GM06990 (cell line): ENCODE measurements at regions not wholly inside any gene's neighbourhood (a gene's known extent, or its start where the extent isn't known, plus 50 kb on each side); places are given as distances from the start of the nearest gene placed in this dataset.

Experiments used
- DNase-seq: peaks from one replicate; pipeline ENCODE4 v3.0.0-alpha.2; 2011; ENCODE audit not compliant: insufficient read length; ENCODE audit errors: extremely low read depth
- H3K27me3 ChIP-seq: replicated peaks from 2 replicates; pipeline ENCODE4 v1.6.0; 2011; ENCODE audit warnings: low read length; ENCODE audit not compliant: control insufficient read depth, insufficient read depth
- H3K36me3 ChIP-seq: 2 replicates; pipeline ENCODE4 v1.5.1; 2011; ENCODE audit warnings: low read length; ENCODE audit not compliant: control insufficient read depth, insufficient read depth
- H3K4me3 ChIP-seq: replicated peaks from 2 replicates; pipeline ENCODE4 v1.5.1; 2011; ENCODE audit warnings: low read depth, mild to moderate bottlenecking, control low read depth, low read length
- TF ChIP-seq, protein P1 (sequence below): IDR thresholded peaks from 2 replicates; pipeline ENCODE4 v1.5.1; 2011; ENCODE audit warnings: low read length, control low read depth, mild to moderate bottlenecking, inconsistent platforms; ENCODE audit not compliant: insufficient read depth, poor library complexity, severe bottlenecking

DNA sequence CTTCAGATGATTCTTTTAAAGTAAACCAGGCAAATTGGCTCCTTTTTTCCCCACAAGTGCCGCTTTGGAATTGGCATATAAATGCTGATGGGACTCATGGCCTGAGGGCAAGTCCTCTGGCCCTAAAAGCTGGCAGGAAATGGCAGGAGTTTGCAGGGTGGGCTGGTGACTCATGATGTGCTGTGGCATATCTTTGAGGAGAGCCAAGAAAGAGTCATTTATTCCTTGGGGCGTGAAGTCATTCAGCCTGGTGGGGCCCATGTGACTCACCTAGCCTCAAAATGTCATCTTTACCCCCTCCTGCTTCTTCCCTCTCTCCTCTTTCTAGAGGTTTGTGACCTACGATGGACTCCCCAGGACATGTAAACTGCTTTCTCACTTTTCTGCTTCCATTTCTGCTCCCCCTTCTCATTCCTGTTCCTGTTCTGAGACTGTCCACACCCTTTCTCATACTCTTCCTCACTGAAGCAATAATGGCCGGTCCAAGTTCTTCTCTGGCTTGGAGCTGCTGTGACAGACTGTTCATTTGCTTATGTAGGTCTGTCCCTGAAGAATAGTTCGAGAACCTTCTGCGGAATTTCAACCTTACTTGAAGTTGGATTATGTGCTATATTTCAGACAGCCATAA, 326.1 kb downstream of the SATB1 start:
- Histone ChIP-seq H3K36me3 (no peaks in the 10 kb centered on the region), H3K27me3 (no peaks in the 10 kb centered on the region), H3K4me3 (no peak overlapping the region)
- TF ChIP-seq, protein P1, sequence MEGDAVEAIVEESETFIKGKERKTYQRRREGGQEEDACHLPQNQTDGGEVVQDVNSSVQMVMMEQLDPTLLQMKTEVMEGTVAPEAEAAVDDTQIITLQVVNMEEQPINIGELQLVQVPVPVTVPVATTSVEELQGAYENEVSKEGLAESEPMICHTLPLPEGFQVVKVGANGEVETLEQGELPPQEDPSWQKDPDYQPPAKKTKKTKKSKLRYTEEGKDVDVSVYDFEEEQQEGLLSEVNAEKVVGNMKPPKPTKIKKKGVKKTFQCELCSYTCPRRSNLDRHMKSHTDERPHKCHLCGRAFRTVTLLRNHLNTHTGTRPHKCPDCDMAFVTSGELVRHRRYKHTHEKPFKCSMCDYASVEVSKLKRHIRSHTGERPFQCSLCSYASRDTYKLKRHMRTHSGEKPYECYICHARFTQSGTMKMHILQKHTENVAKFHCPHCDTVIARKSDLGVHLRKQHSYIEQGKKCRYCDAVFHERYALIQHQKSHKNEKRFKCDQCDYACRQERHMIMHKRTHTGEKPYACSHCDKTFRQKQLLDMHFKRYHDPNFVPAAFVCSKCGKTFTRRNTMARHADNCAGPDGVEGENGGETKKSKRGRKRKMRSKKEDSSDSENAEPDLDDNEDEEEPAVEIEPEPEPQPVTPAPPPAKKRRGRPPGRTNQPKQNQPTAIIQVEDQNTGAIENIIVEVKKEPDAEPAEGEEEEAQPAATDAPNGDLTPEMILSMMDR = no peak
- no peak for DNase-seq

DNA sequence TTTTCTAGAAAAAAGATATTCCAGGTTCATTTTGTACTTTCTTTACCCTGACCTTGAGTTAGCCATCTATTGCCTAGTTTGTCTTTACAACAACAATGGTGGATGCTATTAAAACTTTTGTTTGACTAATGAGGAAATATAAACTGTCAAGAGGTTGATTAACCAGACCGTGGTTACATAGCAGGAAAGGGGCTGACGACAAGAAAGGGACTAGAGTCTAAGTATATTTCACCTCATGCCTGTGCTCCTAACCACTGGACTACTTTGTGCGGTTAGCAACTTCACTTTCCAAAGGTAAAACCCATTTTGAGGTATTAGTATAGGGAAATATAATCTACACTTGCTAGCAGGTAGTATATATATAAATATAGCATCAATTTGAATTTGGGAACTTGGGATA, 327.1 kb downstream of the SATB1 start:
- DNase-seq = no peak
- Histone ChIP-seq H3K36me3 (no peaks in the 10 kb centered on the region), H3K27me3 (no peaks in the 10 kb centered on the region), H3K4me3 (no peak overlapping the region)
- TF ChIP-seq, protein P1 = no peak

DNA sequence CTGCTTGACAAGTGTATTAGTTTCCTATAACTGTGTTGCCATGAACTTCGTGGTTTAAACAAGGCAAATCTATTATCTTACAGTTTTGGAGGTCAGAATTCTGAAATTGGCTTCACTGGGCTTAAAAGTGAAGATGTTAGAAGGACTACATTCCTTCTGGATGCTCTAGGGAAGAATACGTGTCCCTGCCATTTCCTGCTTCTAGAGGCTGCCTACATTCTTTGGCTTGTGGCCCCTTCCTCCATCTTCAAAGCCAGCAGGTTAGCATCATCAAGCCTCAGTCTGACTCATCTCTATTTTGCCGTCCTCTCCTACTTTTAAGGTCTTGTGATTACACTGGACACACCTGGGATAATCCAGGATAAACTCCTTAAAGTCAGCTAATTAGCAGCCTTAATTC, 327.7 kb downstream of the SATB1 start:
- H3K4me3 ChIP-seq = no peak overlapping the region
- DNase-seq = no peak
- H3K36me3 ChIP-seq = no peaks in the 10 kb centered on the region
- H3K27me3 ChIP-seq = no peaks in the 10 kb centered on the region
- TF ChIP-seq, protein P1 = no peak

- no peak for DNase-seq
- TF ChIP-seq, protein P1 = no peak
- H3K4me3 ChIP-seq = no peak overlapping the region
- H3K36me3 ChIP-seq = no peaks in the 10 kb centered on the region
- H3K27me3 ChIP-seq = no peaks in the 10 kb centered on the region
Measured at GRCh38 chr3:18092726-18093125, 332.4 kb downstream of the SATB1 start.

DNA sequence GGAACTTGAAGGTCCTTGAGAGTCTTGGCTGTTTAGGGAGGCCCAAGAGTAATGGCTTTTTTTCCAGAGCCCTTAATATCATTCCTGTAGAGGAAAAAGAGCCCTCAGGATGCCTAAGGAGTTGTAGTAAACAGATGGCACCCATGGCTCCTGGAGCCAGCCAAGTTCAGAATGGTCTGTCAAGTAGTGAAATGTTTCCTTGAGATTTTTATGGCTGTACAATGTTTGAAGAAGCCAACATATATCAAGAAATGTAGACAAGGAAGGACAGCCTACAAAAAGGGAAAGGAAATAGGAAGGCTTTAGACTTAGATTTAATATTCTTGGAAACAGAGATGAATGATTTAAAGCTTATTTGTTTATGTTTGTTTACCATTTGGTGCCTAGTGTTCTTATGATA, 334.8 kb downstream of the SATB1 start:
- no peak for DNase-seq
- Histone ChIP-seq H3K36me3 (no peaks in the 10 kb centered on the region), H3K4me3 (no peak overlapping the region), H3K27me3 (no peaks in the 10 kb centered on the region)
- TF ChIP-seq, protein P1 = no peak

GRCh38 chr3:18087988-18088387, 337.2 kb downstream of the SATB1 start:
- no peak for DNase-seq
- TF ChIP-seq, protein P1 = no peak
- Histone ChIP-seq H3K27me3 (no peaks in the 10 kb centered on the region), H3K36me3 (no peaks in the 10 kb centered on the region), H3K4me3 (no peak overlapping the region)
